ENCODE measurements at regions not wholly inside any gene's neighbourhood (a gene's known extent, or its start where the extent isn't known, plus 50 kb on each side); places are given as distances from the start of the nearest gene placed in this dataset.

DNA sequence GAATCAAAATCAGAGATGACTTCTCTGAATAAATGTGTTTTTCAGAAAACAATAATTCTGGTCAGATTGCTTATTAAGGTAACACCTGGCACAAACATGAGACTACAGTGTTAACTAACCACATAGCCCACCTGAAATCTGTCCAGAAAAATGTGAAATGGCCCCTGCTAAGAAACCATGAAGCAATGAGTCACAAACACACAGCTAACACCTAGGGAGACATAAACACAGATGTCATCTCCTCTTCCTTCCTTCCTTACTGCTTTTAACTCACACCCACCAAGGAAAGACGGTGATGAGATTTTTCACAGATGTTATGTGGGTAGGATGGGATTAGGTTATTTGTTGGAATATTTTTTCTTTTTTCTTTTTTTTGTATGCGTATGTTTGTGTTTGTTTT lies 315.0 kb upstream of the STAC start:
- TF ChIP-seq, protein P1, sequence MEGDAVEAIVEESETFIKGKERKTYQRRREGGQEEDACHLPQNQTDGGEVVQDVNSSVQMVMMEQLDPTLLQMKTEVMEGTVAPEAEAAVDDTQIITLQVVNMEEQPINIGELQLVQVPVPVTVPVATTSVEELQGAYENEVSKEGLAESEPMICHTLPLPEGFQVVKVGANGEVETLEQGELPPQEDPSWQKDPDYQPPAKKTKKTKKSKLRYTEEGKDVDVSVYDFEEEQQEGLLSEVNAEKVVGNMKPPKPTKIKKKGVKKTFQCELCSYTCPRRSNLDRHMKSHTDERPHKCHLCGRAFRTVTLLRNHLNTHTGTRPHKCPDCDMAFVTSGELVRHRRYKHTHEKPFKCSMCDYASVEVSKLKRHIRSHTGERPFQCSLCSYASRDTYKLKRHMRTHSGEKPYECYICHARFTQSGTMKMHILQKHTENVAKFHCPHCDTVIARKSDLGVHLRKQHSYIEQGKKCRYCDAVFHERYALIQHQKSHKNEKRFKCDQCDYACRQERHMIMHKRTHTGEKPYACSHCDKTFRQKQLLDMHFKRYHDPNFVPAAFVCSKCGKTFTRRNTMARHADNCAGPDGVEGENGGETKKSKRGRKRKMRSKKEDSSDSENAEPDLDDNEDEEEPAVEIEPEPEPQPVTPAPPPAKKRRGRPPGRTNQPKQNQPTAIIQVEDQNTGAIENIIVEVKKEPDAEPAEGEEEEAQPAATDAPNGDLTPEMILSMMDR (conservative IDR thresholded peaks at IDR 0.05; ENCODE audit: low read length) = no peak
- no peak for TF ChIP-seq EZH2phosphoT487 (IDR thresholded peaks at IDR 0.05; ENCODE audit: borderline replicate concordance)
